K562 (cell line): ENCODE measurements at regions not wholly inside any gene's neighbourhood (a gene's known extent, or its start where the extent isn't known, plus 50 kb on each side); places are given as distances from the start of the nearest gene placed in this dataset.

Experiments
- C11orf30 ChIP-seq: fragments of 450-650 bp; IDR thresholded peaks from 2 replicates; pipeline ENCODE4 v1.6.1; 2016; ENCODE audit warnings: low read depth, mild to moderate bottlenecking
- CHAMP1 ChIP-seq: fragments of 450-650 bp; IDR thresholded peaks from 2 replicates; pipeline ENCODE4 v1.6.1; 2016; ENCODE audit warnings: mild to moderate bottlenecking
- DMBX1 ChIP-seq: fragments of 250-450 bp; sonication (Bioruptor Pico); IDR thresholded peaks from 2 replicates; pipeline ENCODE4 v1.8.0; 2022; ENCODE audit warnings: inconsistent platforms, mild to moderate bottlenecking, moderate library complexity, borderline replicate concordance
- ELK1 ChIP-seq: sonication (generic); formaldehyde crosslinking; IDR thresholded peaks from 2 replicates; pipeline ENCODE4 v1.8.1; 2022; ENCODE audit warnings: missing genetic modification reagents
- HDAC2 ChIP-seq: fragments of 450-650 bp; IDR thresholded peaks from 2 replicates; pipeline ENCODE4 v1.6.1; 2016; ENCODE audit warnings: mild to moderate bottlenecking
- HLTF ChIP-seq: fragments of 450-650 bp; IDR thresholded peaks from 2 replicates; pipeline ENCODE4 v1.6.1; 2016
- MAFF ChIP-seq: IDR thresholded peaks from 2 replicates; pipeline ENCODE4 v1.6.1; 2012; ENCODE audit warnings: low read length, improper control_type of control experiment
- MAFG ChIP-seq: fragments of 450-650 bp; conservative IDR thresholded peaks from 2 replicates; pipeline ENCODE4 v1.6.1; 2016; ENCODE audit warnings: missing genetic modification characterization, missing compliant biosample characterization
- MTF1 ChIP-seq: fragments of 250-450 bp; sonication (Bioruptor Pico); IDR thresholded peaks from 2 replicates; pipeline ENCODE4 v1.9.0; 2021; ENCODE audit warnings: moderate library complexity, mild to moderate bottlenecking, inconsistent platforms, borderline replicate concordance
- PHF8 ChIP-seq: fragments of 200-600 bp; sonication (generic); IDR thresholded peaks from 2 replicates; pipeline ENCODE4 v1.6.1; 2012; ENCODE audit warnings: mixed run types, mild to moderate bottlenecking, inconsistent platforms, low read length, moderate library complexity, borderline replicate concordance
- PYGO2 ChIP-seq: fragments of 450-650 bp; IDR thresholded peaks from 2 replicates; pipeline ENCODE4 v1.6.1; 2016; ENCODE audit warnings: mild to moderate bottlenecking, missing genetic modification characterization, moderate library complexity, missing compliant biosample characterization
- SIN3A ChIP-seq, 2 experiments: fragments of 150-350 bp in 1 of 2; IDR thresholded peaks; 2 replicates each; pipeline ENCODE4 v1.6.1; 2011 to 2016; ENCODE audit warnings: borderline replicate concordance in 2 of 2, low read depth in 2 of 2, low read length in 2 of 2, mild to moderate bottlenecking in 2 of 2, moderate library complexity in 2 of 2; ENCODE audit not compliant: control insufficient read depth in 1 of 2
- TAF15 ChIP-seq: fragments of 200-400 bp; formaldehyde crosslinking; IDR thresholded peaks from 2 replicates; pipeline ENCODE4 v1.6.1; 2017; ENCODE audit warnings: mild to moderate bottlenecking, low read depth, low read length, moderate library complexity
- TARDBP ChIP-seq: fragments of 450-650 bp; IDR thresholded peaks from 2 replicates; pipeline ENCODE4 v1.6.1; 2016
- TRIM25 ChIP-seq: fragments of 450-650 bp; IDR thresholded peaks from 2 replicates; pipeline ENCODE4 v1.7.0; 2016; ENCODE audit warnings: borderline replicate concordance
- ZHX1 ChIP-seq: fragments of 150-350 bp; conservative IDR thresholded peaks from 2 replicates; pipeline ENCODE4 v1.6.1; 2014; ENCODE audit warnings: low read length
- ZNF316 ChIP-seq: fragments of 450-650 bp; IDR thresholded peaks from 2 replicates; pipeline ENCODE4 v1.6.1; 2016
- ZNF507 ChIP-seq: conservative IDR thresholded peaks from 2 replicates; pipeline ENCODE4 v1.6.1; 2017; ENCODE audit warnings: missing genetic modification characterization, missing compliant biosample characterization
- ZNF707 ChIP-seq: fragments of 250-450 bp; sonication (Bioruptor Pico); conservative IDR thresholded peaks from 2 replicates; pipeline ENCODE4 v1.8.0; 2022; ENCODE audit warnings: inconsistent platforms, mild to moderate bottlenecking, moderate library complexity

GRCh38 chr6:135575629-135576028 lies 78.1 kb upstream of the AHI1 start (continued):
- TF ChIP-seq TRIM25 (no peak), C11orf30 (peak; percentile 64), MAFF (peak; percentile 72), ZNF707 (CRISPR knock-in tag) (no peak), PHF8 (no peak), ZNF316 (peak; percentile 78), ZHX1 (no peak), ZNF507 (no peak), CHAMP1 (no peak), TARDBP (no peak), DMBX1 (CRISPR knock-in tag) (no peak), SIN3A (IDR thresholded peaks at IDR 0.05; ENCODE audit: borderline replicate concordance in 2 of 2, control insufficient read depth in 1 of 2, low read depth in 2 of 2, low read length in 2 of 2) (no peak), MTF1 (CRISPR knock-in tag) (no peak), ELK1 (CRISPR knock-in tag) (no peak), TAF15 (no peak), MAFG (0 out of 2 replicates have a peak, but pooled peaks have one; percentile 25), HDAC2 (no peak), PYGO2 (tag) (no peak), HLTF (no peak)
